Fibroblast of mammary gland (primary cell): ENCODE measurements at regions not wholly inside any gene's neighbourhood (a gene's known extent, or its start where the extent isn't known, plus 50 kb on each side); places are given as distances from the start of the nearest gene placed in this dataset.

Source experiments
- DNase-seq: peaks from one replicate; pipeline ENCODE4 v3.0.0-alpha.2; 2010; ENCODE audit warnings: low read depth
- H3K4me3 ChIP-seq: 2 replicates; pipeline ENCODE4 v1.5.1; 2011; ENCODE audit warnings: low read depth, mild to moderate bottlenecking, low read length, moderate library complexity; ENCODE audit not compliant: control insufficient read depth
- TF ChIP-seq, protein P1 (sequence below): conservative IDR thresholded peaks from 2 replicates; pipeline ENCODE4 v1.5.1; 2011; ENCODE audit warnings: low read depth, low read length, inconsistent platforms; ENCODE audit not compliant: control insufficient read depth, insufficient read depth

GRCh38 chr7:31256506-31256905, 84.0 kb downstream of the NEUROD6 start:
- no peak overlapping the region for H3K4me3 ChIP-seq
- no peak for DNase-seq
- TF ChIP-seq, protein P1, sequence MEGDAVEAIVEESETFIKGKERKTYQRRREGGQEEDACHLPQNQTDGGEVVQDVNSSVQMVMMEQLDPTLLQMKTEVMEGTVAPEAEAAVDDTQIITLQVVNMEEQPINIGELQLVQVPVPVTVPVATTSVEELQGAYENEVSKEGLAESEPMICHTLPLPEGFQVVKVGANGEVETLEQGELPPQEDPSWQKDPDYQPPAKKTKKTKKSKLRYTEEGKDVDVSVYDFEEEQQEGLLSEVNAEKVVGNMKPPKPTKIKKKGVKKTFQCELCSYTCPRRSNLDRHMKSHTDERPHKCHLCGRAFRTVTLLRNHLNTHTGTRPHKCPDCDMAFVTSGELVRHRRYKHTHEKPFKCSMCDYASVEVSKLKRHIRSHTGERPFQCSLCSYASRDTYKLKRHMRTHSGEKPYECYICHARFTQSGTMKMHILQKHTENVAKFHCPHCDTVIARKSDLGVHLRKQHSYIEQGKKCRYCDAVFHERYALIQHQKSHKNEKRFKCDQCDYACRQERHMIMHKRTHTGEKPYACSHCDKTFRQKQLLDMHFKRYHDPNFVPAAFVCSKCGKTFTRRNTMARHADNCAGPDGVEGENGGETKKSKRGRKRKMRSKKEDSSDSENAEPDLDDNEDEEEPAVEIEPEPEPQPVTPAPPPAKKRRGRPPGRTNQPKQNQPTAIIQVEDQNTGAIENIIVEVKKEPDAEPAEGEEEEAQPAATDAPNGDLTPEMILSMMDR = no peak

DNA sequence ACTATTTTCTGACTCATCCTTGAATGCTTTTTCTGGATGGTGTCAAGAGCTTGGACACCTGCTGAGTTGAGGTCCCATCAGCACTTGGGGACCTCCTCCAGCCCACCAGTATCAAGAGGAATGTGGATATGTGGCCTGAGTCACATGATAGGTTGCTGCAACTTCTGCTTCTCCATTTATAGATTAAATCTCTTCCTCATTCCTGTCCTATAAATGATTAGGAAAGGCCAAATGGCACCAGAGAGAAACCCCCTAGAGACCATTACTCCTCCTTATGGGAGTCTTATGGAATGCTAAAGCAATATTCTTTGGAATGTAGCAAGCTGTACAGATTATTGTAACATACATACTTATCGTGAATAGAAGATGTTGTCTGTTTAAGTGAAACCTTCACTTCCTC, 85.6 kb downstream of the NEUROD6 start:
- DNase-seq = no peak
- H3K4me3 ChIP-seq = no peak overlapping the region
- TF ChIP-seq, protein P1 = no peak

GRCh38 chr7:31253532-31253931, 87.0 kb downstream of the NEUROD6 start:
- TF ChIP-seq, protein P1 = no peak
- H3K4me3 ChIP-seq = no peak overlapping the region
- no peak for DNase-seq

GRCh38 chr7:31251441-31251840, 89.1 kb downstream of the NEUROD6 start:
- no peak for DNase-seq
- no peak overlapping the region for H3K4me3 ChIP-seq
- TF ChIP-seq, protein P1 = no peak

DNA sequence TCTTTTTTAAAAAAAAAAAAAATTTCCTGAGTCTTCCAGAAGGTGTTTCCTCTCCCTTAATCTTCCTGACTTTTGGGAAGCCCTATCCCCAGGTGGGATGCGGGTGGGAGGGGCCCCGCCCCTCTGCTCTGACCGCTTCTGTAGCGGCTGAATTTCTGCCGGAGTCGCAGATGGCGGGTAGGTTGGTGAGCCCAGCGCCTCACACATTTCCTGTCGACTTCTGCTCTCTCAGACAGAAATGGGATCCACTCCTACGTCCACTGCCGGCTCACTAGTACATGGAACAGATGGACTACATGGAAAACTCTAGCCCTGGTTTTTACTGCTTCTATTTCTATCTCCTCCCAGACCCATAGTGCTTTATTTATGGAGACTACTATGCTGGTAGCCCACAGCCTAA, 90.9 kb downstream of the NEUROD6 start:
- TF ChIP-seq, protein P1 = no peak
- no peak for DNase-seq
- H3K4me3 ChIP-seq = no peak overlapping the region

DNA sequence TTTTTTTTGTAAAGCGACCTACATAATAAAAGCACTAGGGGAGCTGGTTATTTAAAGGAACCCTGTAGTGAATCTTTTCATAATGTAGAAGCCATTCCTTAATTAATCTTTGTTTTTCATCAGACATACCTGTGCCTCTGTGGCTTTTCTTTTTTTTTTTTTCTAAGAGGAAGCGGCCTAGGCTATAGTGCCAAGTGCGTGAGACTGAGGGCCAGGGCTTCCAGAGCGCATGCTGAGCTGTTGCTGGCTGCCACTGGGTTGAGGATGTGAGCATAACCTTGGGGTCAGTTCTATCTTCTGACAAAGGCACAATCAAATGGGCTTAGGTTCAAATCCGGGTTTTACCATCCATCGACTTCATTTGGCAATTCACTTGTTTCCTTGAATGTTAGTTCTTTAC, 103.7 kb downstream of the NEUROD6 start:
- DNase-seq = no peak
- TF ChIP-seq, protein P1 = no peak

More for the DNA sequence above, 103.7 kb downstream of the NEUROD6 start:
- H3K4me3 ChIP-seq = no peak overlapping the region
